Pancreas (tissue), 10 donors: ENCODE measurements at regions not wholly inside any gene's neighbourhood (a gene's known extent, or its start where the extent isn't known, plus 50 kb on each side); places are given as distances from the start of the nearest gene placed in this dataset.

Source experiments
- ATAC-seq, 4 donors: fragments of 200-7000 bp; cut with Tn5 transposase; one replicate each; pipeline versions ENCODE4 v1.8.0 to v1.9.1; 2020; ENCODE audit warnings: mild to moderate bottlenecking in 4 of 4, moderate library complexity in 4 of 4
- DNase-seq, 6 donors: peaks; one replicate each; pipeline ENCODE4 v3.0.0-alpha.2; 2020
- FAIRE-seq: peaks from 2 replicates; lab custom pipeline; 2012; peaks lifted over from hg19 to GRCh38; lab: Jason Lieb, UNC
- H3K27ac ChIP-seq, 4 donors: fragments of 200-600 bp; sonication (generic); 1 replicate in 3 of 4; 2 replicates in 1 of 4; pipeline versions ENCODE4 v1.5.0 to v1.8.0; 2020
- H3K27me3 ChIP-seq, 4 donors: fragments of 200-600 bp; one replicate each; pipeline ENCODE4 v1.8.0; 2021
- H3K36me3 ChIP-seq, 3 donors: fragments of 200-600 bp; sonication (generic) in 1 of 3; one replicate each; pipeline versions ENCODE4 v1.5.0 to v1.8.0; 2020 to 2021
- H3K4me1 ChIP-seq, 3 donors: fragments of 200-600 bp; one replicate each; pipeline ENCODE4 v1.8.0; 2021
- H3K4me3 ChIP-seq, 4 donors: fragments of 200-600 bp; sonication (generic) in 2 of 4; one replicate each; pipeline versions ENCODE4 v1.5.0 to v1.8.0; 2020 to 2021
- H3K9me3 ChIP-seq, 4 donors: fragments of 200-600 bp; one replicate each; pipeline ENCODE4 v1.8.0; 2021
- WGBS, 2 donors: extraction: QIAGEN DNeasy Blood & Tissue Kit; methylation state at CpG; one replicate each; pipeline ENCODE4 v1.1.7; 2013; 5-methylcytosine and 5-hydroxymethylcytosine counted together
- intact Hi-C, 3 donors: fragments of 100-400 bp; cut with DNase I; formaldehyde crosslinking; loops; one replicate each; pipeline versions ENCODE4 v1.11.1 to v1.14.2; 2022
- TF ChIP-seq, protein P1 (sequence below), 4 donors: fragments of 200-600 bp; sonication (generic) in 3 of 4; IDR thresholded peaks; one replicate each; pipeline versions ENCODE4 v1.5.0 to v1.8.0; 2021; ENCODE audit warnings: antibody characterized with exemption in 4 of 4
- donor health status: healthy with polysubstance abuse.
- donor health status: DM: no; HTN: no; CAD: no; lungs with moderate emphysema.
- donor health status: DM: no; HTN: no; CAD: no.
- donor health status: control.
- donor health status: control.
- donor health status: Bipolar disorder and iron deficiency.
- donor health status: DM: yes; HTN: yes; CAD: no.
- donor health status: DM: no; HTN: no; CAD: no.
- donor health status: DM: no; HTN: no; CAD: no.
- donor health status: DM: yes; HTN: yes; CAD: no.

DNA sequence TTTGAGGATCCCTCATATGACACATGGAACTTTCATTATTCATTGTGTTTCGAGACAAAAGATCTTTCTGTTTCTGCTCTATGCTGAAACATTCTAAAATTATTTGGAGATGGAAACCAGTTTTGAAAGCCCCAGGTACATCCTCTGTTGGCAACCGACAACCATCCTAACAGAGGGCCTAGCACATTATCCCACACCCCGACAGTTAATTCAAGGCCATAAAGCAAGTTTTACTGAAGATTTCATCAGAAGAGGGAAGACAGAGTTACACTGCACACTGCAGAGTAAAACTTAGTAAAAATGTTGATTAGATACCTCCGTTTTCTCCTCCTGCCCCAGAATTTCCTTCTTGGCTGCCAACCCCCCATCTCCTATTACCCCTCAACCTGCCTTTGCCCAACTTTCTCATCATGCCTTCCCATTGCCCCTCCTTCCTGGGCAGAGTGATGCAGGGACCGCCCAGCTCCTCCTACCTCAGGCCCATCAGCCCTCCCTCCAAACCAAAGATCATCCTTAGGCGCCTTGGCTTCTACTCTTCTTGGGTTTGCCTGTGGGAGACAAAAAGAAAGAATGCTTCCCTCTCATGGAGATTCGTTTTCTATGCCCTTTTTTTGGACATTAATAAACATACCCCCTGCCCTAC lies 52.9 kb upstream of the CITED4 start:
- ATAC-seq, result no peak
- DNase-seq, result no peak
- no peak for FAIRE-seq
- H3K4me1 ChIP-seq, result peaks cover 6 to 21% (median 14%) of the 10 kb centered on the region in 3 donors
- WGBS, 2 donors, result 76 to 82% methylated on average over 7 of the region's 7 CpGs
- H3K27ac ChIP-seq, result peak overlapping the region in 1 of 4 donors; percentile 17
- no peaks in the 10 kb centered on the region for H3K27me3 ChIP-seq
- intact Hi-C loops, result no loop called here
- H3K36me3 ChIP-seq, result no peaks in the 10 kb centered on the region
- H3K9me3 ChIP-seq, result no peaks in the 10 kb centered on the region
- TF ChIP-seq, protein P1, sequence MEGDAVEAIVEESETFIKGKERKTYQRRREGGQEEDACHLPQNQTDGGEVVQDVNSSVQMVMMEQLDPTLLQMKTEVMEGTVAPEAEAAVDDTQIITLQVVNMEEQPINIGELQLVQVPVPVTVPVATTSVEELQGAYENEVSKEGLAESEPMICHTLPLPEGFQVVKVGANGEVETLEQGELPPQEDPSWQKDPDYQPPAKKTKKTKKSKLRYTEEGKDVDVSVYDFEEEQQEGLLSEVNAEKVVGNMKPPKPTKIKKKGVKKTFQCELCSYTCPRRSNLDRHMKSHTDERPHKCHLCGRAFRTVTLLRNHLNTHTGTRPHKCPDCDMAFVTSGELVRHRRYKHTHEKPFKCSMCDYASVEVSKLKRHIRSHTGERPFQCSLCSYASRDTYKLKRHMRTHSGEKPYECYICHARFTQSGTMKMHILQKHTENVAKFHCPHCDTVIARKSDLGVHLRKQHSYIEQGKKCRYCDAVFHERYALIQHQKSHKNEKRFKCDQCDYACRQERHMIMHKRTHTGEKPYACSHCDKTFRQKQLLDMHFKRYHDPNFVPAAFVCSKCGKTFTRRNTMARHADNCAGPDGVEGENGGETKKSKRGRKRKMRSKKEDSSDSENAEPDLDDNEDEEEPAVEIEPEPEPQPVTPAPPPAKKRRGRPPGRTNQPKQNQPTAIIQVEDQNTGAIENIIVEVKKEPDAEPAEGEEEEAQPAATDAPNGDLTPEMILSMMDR (IDR thresholded peaks at IDR 0.05), result no peak
- H3K4me3 ChIP-seq, result no peak overlapping the region

GRCh38 chr1:40915581-40915980 lies 53.4 kb upstream of the CITED4 start:
- TF ChIP-seq, protein P1 (IDR thresholded peaks at IDR 0.05), result no peak
- Histone ChIP-seq H3K36me3 (no peaks in the 10 kb centered on the region), H3K4me1 (peaks cover 6 to 24% (median 15%) of the 10 kb centered on the region in 3 donors), H3K27me3 (no peaks in the 10 kb centered on the region), H3K9me3 (no peaks in the 10 kb centered on the region), H3K4me3 (no peak overlapping the region), H3K27ac (peak overlapping the region in 1 of 4 donors; percentile 17)
- no peak for FAIRE-seq
- 47 to 60% methylated on average over 10 of the region's 10 CpGs for WGBS, 2 donors
- ATAC-seq, result peak in 2 of 4 donors; percentile 20 to 45
- DNase-seq, result peak in 1 of 6 donors; percentile 63
- intact Hi-C loops, result no loop called here

GRCh38 chr1:40917995-40918711 lies 56.0 kb upstream of the CITED4 start:
- Histone ChIP-seq H3K9me3 (no peaks in the 10 kb centered on the region), H3K4me1 (peaks cover 6 to 24% (median 15%) of the 10 kb centered on the region in 3 donors), H3K4me3 (no peak overlapping the region), H3K27ac (peak overlapping the region in 3 of 4 donors; percentile 67 to 88 (median 84)), H3K27me3 (no peaks in the 10 kb centered on the region), H3K36me3 (no peaks in the 10 kb centered on the region)
- ATAC-seq (no peak), DNase-seq (no peak), FAIRE-seq (no peak)
- TF ChIP-seq, protein P1 (IDR thresholded peaks at IDR 0.05), result no peak
- intact Hi-C loops, result no loop called here
- WGBS, 2 donors, result 78 to 88% methylated on average over 6 of the region's 6 CpGs

- peak; percentile 82 to 96 (median 92) for ATAC-seq
Measured at GRCh38 chr1:40919475-40920011, 57.4 kb upstream of the CITED4 start.

More at GRCh38 chr1:40919475-40920011, 57.4 kb upstream of the CITED4 start:
- H3K4me1 ChIP-seq, result peaks cover 6 to 24% (median 15%) of the 10 kb centered on the region in 3 donors
- H3K9me3 ChIP-seq, result no peaks in the 10 kb centered on the region
- H3K36me3 ChIP-seq, result no peaks in the 10 kb centered on the region
- H3K4me3 ChIP-seq, result no peak overlapping the region
- 27 to 28% methylated on average over 12 of the region's 12 CpGs for WGBS, 2 donors
- H3K27me3 ChIP-seq, result no peaks in the 10 kb centered on the region
- DNase-seq (peak; percentile 71 to 93 (median 81)), FAIRE-seq (no peak)
- TF ChIP-seq, protein P1 (IDR thresholded peaks at IDR 0.05), result no peak
- intact Hi-C loops, result no loop called here
- peak overlapping the region; percentile 66 to 88 (median 76) for H3K27ac ChIP-seq
